HepG2 (cell line): ENCODE measurements at regions not wholly inside any gene's neighbourhood (a gene's known extent, or its start where the extent isn't known, plus 50 kb on each side); places are given as distances from the start of the nearest gene placed in this dataset.

Experiments
- ATAC-seq: fragments of 200-7000 bp; cut with Tn5 transposase; 3 replicates; pipeline ENCODE4 v1.9.1; 2020; ENCODE audit warnings: mild to moderate bottlenecking, moderate library complexity
- BruUV-seq: library from RNA; stranded (reverse); fragments of 400-500 nt; replicated peaks from 2 replicates; lab custom pipeline; 2021; lab: Mats Ljungman, UMichigan
- CTCF ChIA-PET: fragments of 300-600 bp; formaldehyde crosslinking; extraction: SDS; loops from one replicate; lab custom pipeline; 2021; ENCODE audit warnings: low total read pairs, inconsistent platforms, low intra/inter-chr PET ratio; lab: Yijun Ruan, JAX
- POLR2A ChIA-PET: fragments of 350-600 bp; sonication (Branson Sonifier 250); formaldehyde crosslinking; loops from one replicate; lab custom pipeline; 2020; ENCODE audit warnings: antibody characterized with exemption, inconsistent platforms; lab: Yijun Ruan, JAX
- DNase-seq: peaks from one replicate; pipeline ENCODE4 v3.0.0-alpha.2; 2015; ENCODE audit warnings: low spot score
- FAIRE-seq: peaks from 3 replicates; lab custom pipeline; 2011; peaks lifted over from hg19 to GRCh38; lab: Jason Lieb, UNC
- H2AFZ ChIP-seq: one replicate; pipeline ENCODE4 v1.6.1; 2011; ENCODE audit warnings: low read length, inconsistent platforms
- H3K27ac ChIP-seq: fragments of 300-600 bp; 3 replicates; pipeline ENCODE4 v1.8.0; 2011; ENCODE audit warnings: mixed run types, mild to moderate bottlenecking, mixed read lengths, low read length, inconsistent platforms; ENCODE audit not compliant: insufficient read depth; ENCODE audit errors: extremely low read length
- H3K27me3 ChIP-seq, 2 experiments: fragments of 200-600 bp in 1 of 2; 2 replicates in 1 of 2; 3 replicates in 1 of 2; pipeline versions ENCODE4 v1.6.0 to v1.8.0; 2011; ENCODE audit warnings: low read length in 2 of 2, mild to moderate bottlenecking in 2 of 2, moderate library complexity in 2 of 2, inconsistent platforms in 1 of 2; ENCODE audit not compliant: insufficient read depth in 2 of 2, control insufficient read depth in 1 of 2
- H3K36me3 ChIP-seq, 2 experiments: fragments of 200-600 bp in 1 of 2; replicated peaks in 1 of 2; 2 replicates in 1 of 2; 3 replicates in 1 of 2; pipeline versions ENCODE4 v1.5.1 to v1.8.0; 2011; ENCODE audit warnings: low read length in 2 of 2, inconsistent platforms in 1 of 2; ENCODE audit not compliant: insufficient read depth in 2 of 2, control insufficient read depth in 1 of 2
- H3K4me1 ChIP-seq: 2 replicates; pipeline ENCODE4 v1.5.1; 2012; ENCODE audit warnings: low read length, inconsistent platforms; ENCODE audit not compliant: insufficient read depth
- H3K4me2 ChIP-seq: 2 replicates; pipeline ENCODE4 v1.6.0; 2011; ENCODE audit warnings: low read depth, low read length, inconsistent platforms
- H3K4me3 ChIP-seq, 3 experiments: fragments of 200-600 bp in 1 of 3; sonication (generic), shearing (Covaris generic) in 1 of 3; replicated peaks in 1 of 3; 2 replicates each; pipeline ENCODE4 v1.5.1; 2011 to 2016; ENCODE audit warnings: low read length in 3 of 3, inconsistent platforms in 2 of 3, low read depth in 2 of 3, mild to moderate bottlenecking in 2 of 3, control low read depth in 1 of 3, mixed read lengths in 1 of 3; ENCODE audit not compliant: insufficient read depth in 1 of 3
- H3K79me2 ChIP-seq: one replicate; pipeline ENCODE4 v1.6.1; 2011; ENCODE audit warnings: low read length, inconsistent platforms; ENCODE audit not compliant: insufficient read depth
- H3K9ac ChIP-seq: 2 replicates; pipeline ENCODE4 v1.6.0; 2011; ENCODE audit warnings: mild to moderate bottlenecking, low read depth, low read length, inconsistent platforms; ENCODE audit not compliant: insufficient read depth
- H3K9me3 ChIP-seq: 2 replicates; pipeline ENCODE4 v1.5.1; 2012; ENCODE audit warnings: mild to moderate bottlenecking, low read length
- H4K20me1 ChIP-seq: 2 replicates; pipeline ENCODE4 v1.6.0; 2011; ENCODE audit warnings: inconsistent platforms, mild to moderate bottlenecking, low read length, moderate library complexity; ENCODE audit not compliant: insufficient read depth
- CAMTA2 ChIP-seq: sonication (generic); formaldehyde crosslinking; IDR thresholded peaks from 2 replicates; pipeline ENCODE4 v1.4.0; 2020; ENCODE audit warnings: mild to moderate bottlenecking, missing genetic modification reagents, borderline replicate concordance
- CHD2 ChIP-seq: IDR thresholded peaks from 2 replicates; pipeline ENCODE4 v1.6.1; 2011; ENCODE audit warnings: low read depth, low read length, improper control_type of control experiment
- RBM22 ChIP-seq: fragments of 200-400 bp; formaldehyde crosslinking; optimal IDR thresholded peaks from 2 replicates; pipeline ENCODE3; 2017; ENCODE audit warnings: mild to moderate bottlenecking, low read length, moderate library complexity
- ZC3H13 ChIP-seq: sonication (generic); formaldehyde crosslinking; IDR thresholded peaks from 2 replicates; pipeline ENCODE4 v1.8.1; 2023; ENCODE audit warnings: mild to moderate bottlenecking, missing genetic modification reagents, moderate library complexity
- ZNF615 ChIP-seq: sonication (generic); formaldehyde crosslinking; IDR thresholded peaks from 2 replicates; pipeline ENCODE4 v1.5.0; 2020; ENCODE audit warnings: mild to moderate bottlenecking, missing genetic modification reagents, borderline replicate concordance
- WGBS: methylation state at CpG from one replicate; pipeline ENCODE4 v1.1.6; 2017; ENCODE audit warnings: low lambda C conversion rate; 5-methylcytosine and 5-hydroxymethylcytosine counted together
- in situ Hi-C: cut with HindIII; loops from 2 replicates; pipeline ENCODE4 v1.10.0; 2017; ENCODE audit warnings: low pct_unique_long_range_greater_than_20kb; ENCODE audit not compliant: extremely low pct_ligation_motif_present
- intact Hi-C: fragments of 100-400 bp; cut with micrococcal nuclease; formaldehyde crosslinking; loops from one replicate; pipeline ENCODE4 v1.10.0; 2022; ENCODE audit not compliant: unreplicated experiment
- TF ChIP-seq, protein P1 (sequence below): conservative IDR thresholded peaks from 2 replicates; pipeline ENCODE4 v1.6.1; 2018; ENCODE audit warnings: missing genetic modification reagents
- TF ChIP-seq, protein P2 (sequence below): IDR thresholded peaks from 2 replicates; pipeline ENCODE4 v1.6.1; 2016; ENCODE audit warnings: missing compliant biosample characterization, missing genetic modification reagents, borderline replicate concordance

DNA sequence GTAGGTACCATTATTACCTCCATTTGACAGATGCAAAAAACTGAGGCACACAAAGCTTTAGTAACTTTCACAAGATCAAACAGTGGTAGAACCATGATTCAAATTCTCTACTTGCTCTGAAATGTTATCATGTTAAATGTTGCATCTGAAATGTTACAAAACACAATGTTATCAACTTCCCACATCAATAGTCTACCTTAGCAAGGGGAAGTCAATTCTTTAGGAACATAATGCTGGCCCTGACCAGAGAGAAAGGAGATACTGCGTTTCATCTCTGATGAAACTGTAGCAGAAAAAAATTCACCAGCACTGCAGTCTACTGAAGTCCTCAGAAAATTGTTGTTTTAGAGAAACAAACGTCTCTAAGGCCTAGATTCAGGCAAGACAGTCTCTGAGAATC, 174.1 kb downstream of the SATB1 start:
- Histone ChIP-seq H3K9ac (no peak overlapping the region), H2AFZ (no peak overlapping the region), H3K36me3 (no peaks in the 10 kb centered on the region), H3K4me1 (no peaks in the 10 kb centered on the region), H3K27me3 (no peaks in the 10 kb centered on the region), H3K79me2 (no peaks in the 10 kb centered on the region), H3K9me3 (no peaks in the 10 kb centered on the region), H4K20me1 (no peaks in the 10 kb centered on the region), H3K4me3 (no peak overlapping the region), H3K4me2 (no peak overlapping the region), H3K27ac (no peak overlapping the region)
- intact Hi-C loops, result no loop called here
- in situ Hi-C loops, result no loop called here
- no TSS peak for BruUV-seq
- WGBS, result 0% methylated on average over 2 of the region's 2 CpGs
- ChIA-PET POLR2A (no interaction called here), CTCF (no interaction called here)
- FAIRE-seq, result no peak
- DNase-seq, result no peak
- no peak for ATAC-seq
- TF ChIP-seq RBM22, result no peak
- no peak for TF ChIP-seq ZC3H13 (CRISPR knock-in tag)
- no peak for TF ChIP-seq CHD2
- TF ChIP-seq, protein P1, sequence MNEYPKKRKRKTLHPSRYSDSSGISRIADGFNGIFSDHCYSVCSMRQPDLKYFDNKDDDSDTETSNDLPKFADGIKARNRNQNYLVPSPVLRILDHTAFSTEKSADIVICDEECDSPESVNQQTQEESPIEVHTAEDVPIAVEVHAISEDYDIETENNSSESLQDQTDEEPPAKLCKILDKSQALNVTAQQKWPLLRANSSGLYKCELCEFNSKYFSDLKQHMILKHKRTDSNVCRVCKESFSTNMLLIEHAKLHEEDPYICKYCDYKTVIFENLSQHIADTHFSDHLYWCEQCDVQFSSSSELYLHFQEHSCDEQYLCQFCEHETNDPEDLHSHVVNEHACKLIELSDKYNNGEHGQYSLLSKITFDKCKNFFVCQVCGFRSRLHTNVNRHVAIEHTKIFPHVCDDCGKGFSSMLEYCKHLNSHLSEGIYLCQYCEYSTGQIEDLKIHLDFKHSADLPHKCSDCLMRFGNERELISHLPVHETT (CRISPR knock-in tag), result no peak
- TF ChIP-seq, protein P2, sequence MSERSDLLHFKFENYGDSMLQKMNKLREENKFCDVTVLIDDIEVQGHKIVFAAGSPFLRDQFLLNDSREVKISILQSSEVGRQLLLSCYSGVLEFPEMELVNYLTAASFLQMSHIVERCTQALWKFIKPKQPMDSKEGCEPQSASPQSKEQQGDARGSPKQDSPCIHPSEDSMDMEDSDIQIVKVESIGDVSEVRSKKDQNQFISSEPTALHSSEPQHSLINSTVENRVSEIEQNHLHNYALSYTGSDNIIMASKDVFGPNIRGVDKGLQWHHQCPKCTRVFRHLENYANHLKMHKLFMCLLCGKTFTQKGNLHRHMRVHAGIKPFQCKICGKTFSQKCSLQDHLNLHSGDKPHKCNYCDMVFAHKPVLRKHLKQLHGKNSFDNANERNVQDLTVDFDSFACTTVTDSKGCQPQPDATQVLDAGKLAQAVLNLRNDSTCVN (CRISPR knock-in tag), result no peak
- no peak for TF ChIP-seq CAMTA2 (CRISPR knock-in tag)
- TF ChIP-seq ZNF615 (CRISPR knock-in tag), result no peak
